ENCODE measurements at regions not wholly inside any gene's neighbourhood (a gene's known extent, or its start where the extent isn't known, plus 50 kb on each side); places are given as distances from the start of the nearest gene placed in this dataset.

DNA sequence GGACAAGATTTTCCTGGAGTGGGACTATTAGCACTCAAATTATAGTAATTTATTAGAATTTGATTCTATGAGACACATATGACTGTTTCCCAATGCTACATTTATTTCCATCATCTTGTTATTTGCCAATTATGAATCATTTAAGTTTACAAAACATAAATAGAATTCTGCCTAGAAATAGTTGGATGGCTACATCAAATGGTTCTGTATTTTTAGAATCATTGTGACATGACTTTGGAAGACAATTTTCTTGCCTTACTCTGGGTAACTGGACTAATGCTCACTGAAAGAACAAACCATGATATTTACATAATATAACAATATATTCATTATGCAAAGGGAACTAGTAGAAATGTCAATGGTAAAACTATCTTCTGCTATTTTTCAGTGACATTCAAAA lies 173.5 kb downstream of the ZIC1 start:
- no peak overlapping the region for H3K4me3 ChIP-seq (ENCODE audit: low read depth, low read length, poor library complexity, severe bottlenecking)
- no peak for DNase-seq (ENCODE audit: low spot score)
- no peak overlapping the region for H3K27ac ChIP-seq (ENCODE audit: low read depth, low read length, poor library complexity, severe bottlenecking)
- no peaks in the 10 kb centered on the region for H3K4me1 ChIP-seq (ENCODE audit: insufficient read depth, low read length, poor library complexity, severe bottlenecking)
- no peaks in the 10 kb centered on the region for H3K36me3 ChIP-seq (ENCODE audit: insufficient read depth, low read length, poor library complexity, severe bottlenecking)
- POLR2A ChIA-PET (ENCODE audit: low non-redundant PET) = no interaction called here
- TF ChIP-seq EZH2 (IDR thresholded peaks at IDR 0.05; ENCODE audit: borderline replicate concordance, low read depth, low read length, poor library complexity, severe bottlenecking) = no peak
- TF ChIP-seq, protein P1, sequence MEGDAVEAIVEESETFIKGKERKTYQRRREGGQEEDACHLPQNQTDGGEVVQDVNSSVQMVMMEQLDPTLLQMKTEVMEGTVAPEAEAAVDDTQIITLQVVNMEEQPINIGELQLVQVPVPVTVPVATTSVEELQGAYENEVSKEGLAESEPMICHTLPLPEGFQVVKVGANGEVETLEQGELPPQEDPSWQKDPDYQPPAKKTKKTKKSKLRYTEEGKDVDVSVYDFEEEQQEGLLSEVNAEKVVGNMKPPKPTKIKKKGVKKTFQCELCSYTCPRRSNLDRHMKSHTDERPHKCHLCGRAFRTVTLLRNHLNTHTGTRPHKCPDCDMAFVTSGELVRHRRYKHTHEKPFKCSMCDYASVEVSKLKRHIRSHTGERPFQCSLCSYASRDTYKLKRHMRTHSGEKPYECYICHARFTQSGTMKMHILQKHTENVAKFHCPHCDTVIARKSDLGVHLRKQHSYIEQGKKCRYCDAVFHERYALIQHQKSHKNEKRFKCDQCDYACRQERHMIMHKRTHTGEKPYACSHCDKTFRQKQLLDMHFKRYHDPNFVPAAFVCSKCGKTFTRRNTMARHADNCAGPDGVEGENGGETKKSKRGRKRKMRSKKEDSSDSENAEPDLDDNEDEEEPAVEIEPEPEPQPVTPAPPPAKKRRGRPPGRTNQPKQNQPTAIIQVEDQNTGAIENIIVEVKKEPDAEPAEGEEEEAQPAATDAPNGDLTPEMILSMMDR (conservative IDR thresholded peaks at IDR 0.05; ENCODE audit: low read depth, low read length) = no peak
- no TSS peak for BruUV-seq (replicated peaks)
- CTCF ChIA-PET = no interaction called here
- no peaks in the 10 kb centered on the region for H3K27me3 ChIP-seq (replicated peaks; ENCODE audit: insufficient read depth, low read depth, low read length, poor library complexity)
- no peaks in the 10 kb centered on the region for H3K9me3 ChIP-seq (ENCODE audit: low read depth, low read length, poor library complexity, severe bottlenecking)
- intact Hi-C loops (cut with micrococcal nuclease; ENCODE audit: unreplicated experiment) = no loop called here

DNA sequence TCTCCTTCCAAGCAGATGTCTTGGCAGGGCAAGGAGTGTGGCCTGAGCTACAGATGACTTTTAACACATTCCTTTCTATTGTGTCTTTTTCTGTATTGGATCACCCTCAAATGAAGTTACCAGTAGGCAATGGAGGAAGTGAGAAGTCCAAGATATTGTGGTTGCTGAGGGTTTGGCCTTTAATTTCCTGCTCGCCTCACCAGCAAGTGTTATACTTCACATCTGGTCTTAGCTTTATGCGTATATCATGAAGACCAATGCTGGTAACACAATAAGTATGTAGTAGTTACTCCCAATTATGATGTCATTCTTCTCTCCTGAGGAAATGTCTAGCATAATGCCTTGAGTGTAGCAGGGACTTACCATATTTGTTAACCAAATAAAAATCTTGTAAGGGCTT lies 179.9 kb downstream of the ZIC1 start:
- CTCF ChIA-PET = no interaction called here
- Histone ChIP-seq H3K36me3 (ENCODE audit: insufficient read depth, low read length, poor library complexity, severe bottlenecking) (no peaks in the 10 kb centered on the region), H3K4me3 (ENCODE audit: low read depth, low read length, poor library complexity, severe bottlenecking) (no peak overlapping the region), H3K27me3 (replicated peaks; ENCODE audit: insufficient read depth, low read depth, low read length, poor library complexity) (no peaks in the 10 kb centered on the region), H3K9me3 (ENCODE audit: low read depth, low read length, poor library complexity, severe bottlenecking) (no peaks in the 10 kb centered on the region), H3K27ac (ENCODE audit: low read depth, low read length, poor library complexity, severe bottlenecking) (no peak overlapping the region), H3K4me1 (ENCODE audit: insufficient read depth, low read length, poor library complexity, severe bottlenecking) (no peaks in the 10 kb centered on the region)
- no peak for TF ChIP-seq EZH2 (IDR thresholded peaks at IDR 0.05; ENCODE audit: borderline replicate concordance, low read depth, low read length, poor library complexity, severe bottlenecking)
- TF ChIP-seq, protein P1 (conservative IDR thresholded peaks at IDR 0.05; ENCODE audit: low read depth, low read length) = no peak
- POLR2A ChIA-PET (ENCODE audit: low non-redundant PET) = no interaction called here
- intact Hi-C loops (cut with micrococcal nuclease; ENCODE audit: unreplicated experiment) = no loop called here
- BruUV-seq (replicated peaks) = no TSS peak
- DNase-seq (ENCODE audit: low spot score) = no peak

DNA sequence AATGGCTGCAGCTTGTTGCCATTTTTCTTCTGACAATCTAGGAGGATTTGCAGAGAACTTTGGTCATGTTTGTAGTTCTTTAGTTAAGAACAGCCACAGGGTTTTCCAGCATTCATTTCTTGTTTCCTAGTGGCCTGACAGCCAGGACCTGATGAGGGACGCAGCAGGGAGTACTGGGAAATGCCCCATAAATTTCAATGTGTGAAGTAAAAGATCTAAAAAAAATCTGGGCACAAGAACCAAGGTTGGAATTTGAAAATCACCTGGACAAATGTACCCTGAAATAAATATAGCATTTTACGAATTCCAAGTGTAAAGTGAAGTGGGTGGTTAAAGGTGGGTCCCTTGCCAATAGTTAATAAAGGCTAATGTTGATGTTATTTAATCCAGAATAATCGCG lies 195.0 kb downstream of the ZIC1 start:
- POLR2A ChIA-PET (ENCODE audit: low non-redundant PET) = no interaction called here
- Histone ChIP-seq H3K4me3 (ENCODE audit: low read depth, low read length, poor library complexity, severe bottlenecking) (no peak overlapping the region), H3K9me3 (ENCODE audit: low read depth, low read length, poor library complexity, severe bottlenecking) (no peaks in the 10 kb centered on the region), H3K36me3 (ENCODE audit: insufficient read depth, low read length, poor library complexity, severe bottlenecking) (no peaks in the 10 kb centered on the region), H3K4me1 (ENCODE audit: insufficient read depth, low read length, poor library complexity, severe bottlenecking) (no peaks in the 10 kb centered on the region), H3K27me3 (replicated peaks; ENCODE audit: insufficient read depth, low read depth, low read length, poor library complexity) (no peaks in the 10 kb centered on the region), H3K27ac (ENCODE audit: low read depth, low read length, poor library complexity, severe bottlenecking) (no peak overlapping the region)
- intact Hi-C loops (cut with micrococcal nuclease; ENCODE audit: unreplicated experiment) = no loop called here
- TF ChIP-seq, protein P1 (conservative IDR thresholded peaks at IDR 0.05; ENCODE audit: low read depth, low read length) = no peak
- no peak for TF ChIP-seq EZH2 (IDR thresholded peaks at IDR 0.05; ENCODE audit: borderline replicate concordance, low read depth, low read length, poor library complexity, severe bottlenecking)
- no TSS peak for BruUV-seq (replicated peaks)
- DNase-seq (ENCODE audit: low spot score) = no peak
- CTCF ChIA-PET = no interaction called here

Data from A673 (cell line).